Endothelial cell of umbilical vein (primary cell): ENCODE measurements at regions not wholly inside any gene's neighbourhood (a gene's known extent, or its start where the extent isn't known, plus 50 kb on each side); places are given as distances from the start of the nearest gene placed in this dataset.

Experiments
- BruUV-seq: library from RNA; stranded (reverse); fragments of 400-500 nt; replicated peaks from 2 replicates; lab custom pipeline; 2021; lab: Mats Ljungman, UMichigan
- CTCF ChIA-PET: fragments of 300-600, 350-600 bp; sonication (Branson Sonifier 250); formaldehyde crosslinking; loops from one replicate; lab custom pipeline; 2021; ENCODE audit warnings: antibody characterized with exemption, inconsistent platforms; lab: Charles Lee
- POLR2A ChIA-PET: fragments of 300-600, 350-600 bp; sonication (Branson Sonifier 250); formaldehyde crosslinking; loops from one replicate; lab custom pipeline; 2021; ENCODE audit warnings: antibody characterized with exemption, inconsistent platforms; lab: Charles Lee
- DNase-seq: peaks from one replicate; pipeline ENCODE4 v3.0.0-alpha.2; 2011; ENCODE audit warnings: low read depth, low spot score
- FAIRE-seq: peaks from 2 replicates; lab custom pipeline; 2011; peaks lifted over from hg19 to GRCh38; lab: Jason Lieb, UNC
- H2AFZ ChIP-seq: 2 replicates; pipeline ENCODE4 v1.6.0; 2012; ENCODE audit warnings: low read depth, low read length, control low read depth, inconsistent platforms
- H3K27ac ChIP-seq: 2 replicates; pipeline ENCODE4 v1.5.1; 2011; ENCODE audit warnings: low read depth, mild to moderate bottlenecking, control low read depth, low read length, moderate library complexity; ENCODE audit not compliant: insufficient read depth
- H3K27me3 ChIP-seq, 2 experiments: 2 replicates each; pipeline versions ENCODE4 v1.6.0 to v1.6.1; 2011; ENCODE audit warnings: low read length in 2 of 2, mixed read lengths in 1 of 2; ENCODE audit not compliant: control insufficient read depth in 2 of 2, insufficient read depth in 2 of 2
- H3K36me3 ChIP-seq, 2 experiments: 2 replicates in 1 of 2; 3 replicates in 1 of 2; pipeline ENCODE4 v1.5.1; 2011; ENCODE audit warnings: low read length in 2 of 2, mild to moderate bottlenecking in 1 of 2, moderate library complexity in 1 of 2; ENCODE audit not compliant: control insufficient read depth in 2 of 2, insufficient read depth in 2 of 2; ENCODE audit errors: extremely low read depth in 1 of 2
- H3K4me1 ChIP-seq: 3 replicates; pipeline ENCODE4 v1.5.1; 2011; ENCODE audit warnings: mild to moderate bottlenecking, low read length; ENCODE audit not compliant: control insufficient read depth, insufficient read depth; ENCODE audit errors: extremely low read depth
- H3K4me2 ChIP-seq: 2 replicates; pipeline ENCODE4 v1.6.1; 2011; ENCODE audit warnings: low read length, control low read depth, mixed read lengths; ENCODE audit not compliant: insufficient read depth
- H3K4me3 ChIP-seq, 3 experiments: fragments of 200-600 bp in 1 of 3; sonication (generic), shearing (Covaris generic) in 1 of 3; replicated peaks in 1 of 3; 2 replicates each; pipeline ENCODE4 v1.5.1; 2011 to 2016; ENCODE audit warnings: control low read depth in 3 of 3, low read length in 3 of 3, mild to moderate bottlenecking in 2 of 3, inconsistent platforms in 1 of 3, low read depth in 1 of 3, moderate library complexity in 1 of 3; ENCODE audit not compliant: insufficient read depth in 1 of 3
- H3K79me2 ChIP-seq: 2 replicates; pipeline ENCODE4 v1.6.0; 2012; ENCODE audit warnings: low read length, inconsistent platforms; ENCODE audit not compliant: control insufficient read depth, insufficient read depth
- H3K9ac ChIP-seq: replicated peaks from 2 replicates; pipeline ENCODE3; 2011; ENCODE audit warnings: low read length, control low read depth; ENCODE audit not compliant: insufficient read depth; ENCODE audit errors: extremely low read depth
- H3K9me1 ChIP-seq: replicated peaks from 3 replicates; pipeline ENCODE4 v1.6.0; 2011; ENCODE audit warnings: mild to moderate bottlenecking, low read length; ENCODE audit not compliant: control insufficient read depth, insufficient read depth; ENCODE audit errors: extremely low read depth
- H3K9me3 ChIP-seq: replicated peaks from 2 replicates; pipeline ENCODE4 v1.5.1; 2012; ENCODE audit warnings: low read length, inconsistent platforms; ENCODE audit not compliant: control insufficient read depth, insufficient read depth
- H4K20me1 ChIP-seq: replicated peaks from 2 replicates; pipeline ENCODE3; 2011; ENCODE audit warnings: mild to moderate bottlenecking, low read length; ENCODE audit not compliant: control insufficient read depth, insufficient read depth; ENCODE audit errors: extremely low read depth
- CTCF ChIP-seq, 2 donors: IDR thresholded peaks; 1 replicate in 1 of 2; 2 replicates in 1 of 2; pipeline ENCODE4 v1.5.1; 2011; ENCODE audit warnings: low read length in 2 of 2, mild to moderate bottlenecking in 2 of 2, moderate library complexity in 2 of 2, control low read depth in 1 of 2, inconsistent platforms in 1 of 2, low read depth in 1 of 2; ENCODE audit not compliant: insufficient read depth in 1 of 2; ENCODE audit errors: extremely low read depth in 1 of 2
- EZH2 ChIP-seq: IDR thresholded peaks from 2 replicates; pipeline ENCODE4 v1.6.1; 2012; ENCODE audit warnings: borderline replicate concordance, low read depth, mild to moderate bottlenecking, moderate library complexity, low read length, inconsistent platforms; ENCODE audit not compliant: severe bottlenecking
- FOS ChIP-seq: IDR thresholded peaks from 2 replicates; pipeline ENCODE4 v1.6.1; 2011; ENCODE audit warnings: mild to moderate bottlenecking, low read length, moderate library complexity, borderline replicate concordance; ENCODE audit not compliant: insufficient read depth
- GATA2 ChIP-seq: IDR thresholded peaks from 2 replicates; pipeline ENCODE4 v1.7.0; 2011; ENCODE audit warnings: low read depth, mild to moderate bottlenecking, moderate library complexity, mixed read lengths, low read length; ENCODE audit not compliant: insufficient read length, insufficient read depth
- JUN ChIP-seq: IDR thresholded peaks from 2 replicates; pipeline ENCODE4 v1.6.1; 2011; ENCODE audit warnings: borderline replicate concordance, low read depth; ENCODE audit not compliant: insufficient read length, insufficient read depth
- MAX ChIP-seq: IDR thresholded peaks from 2 replicates; pipeline ENCODE4 v1.6.1; 2011; ENCODE audit not compliant: insufficient read depth, insufficient read length
- MYC ChIP-seq: IDR thresholded peaks from one replicate; pipeline ENCODE4 v1.6.1; 2011; ENCODE audit warnings: mild to moderate bottlenecking, low read depth, low read length
- POLR2A ChIP-seq: IDR thresholded peaks from 2 replicates; pipeline ENCODE4 v1.6.1; 2012; ENCODE audit warnings: low read depth, mild to moderate bottlenecking, control low read depth, low read length
- POLR2AphosphoS5 ChIP-seq: IDR thresholded peaks from 2 replicates; pipeline ENCODE4 v1.6.1; 2012; ENCODE audit warnings: low read depth, mild to moderate bottlenecking, control low read depth, low read length, moderate library complexity; ENCODE audit not compliant: insufficient read depth
- dilution Hi-C: fragments of 300-500 bp; cut with MboI; formaldehyde crosslinking; loops from one replicate; pipeline ENCODE4 v1.15.0; 2019; ENCODE audit warnings: low sequenced_read_pairs; ENCODE audit not compliant: extremely low pct_ligation_motif_present
- intact Hi-C: fragments of 100-400 bp; cut with micrococcal nuclease; formaldehyde crosslinking; loops from one replicate; pipeline ENCODE4 v1.10.0; 2022

- dilution Hi-C loops (no loop called here), intact Hi-C loops (no loop called here)
- H3K79me2 ChIP-seq, result no peaks in the 10 kb centered on the region
- H3K4me2 ChIP-seq, result no peak overlapping the region
- no peak overlapping the region for H3K4me3 ChIP-seq
- H3K4me1 ChIP-seq, result no peaks in the 10 kb centered on the region
- H3K9me1 ChIP-seq, result no peaks in the 10 kb centered on the region
- FAIRE-seq, result no peak
- TF ChIP-seq MAX (no peak), POLR2A (no peak), CTCF (IDR thresholded peaks at IDR 0.05; ENCODE audit: extremely low read depth in 1 of 2, insufficient read depth in 1 of 2, low read depth in 1 of 2, low read length in 2 of 2) (no peak), JUN (no peak), EZH2 (no peak), POLR2AphosphoS5 (no peak), MYC (no peak), GATA2 (no peak), FOS (no peak)
- ChIA-PET POLR2A (no interaction called here), CTCF (no interaction called here)
- H3K27me3 ChIP-seq, result no peaks in the 10 kb centered on the region
- no peaks in the 10 kb centered on the region for H3K36me3 ChIP-seq
- no peak overlapping the region for H3K27ac ChIP-seq
- no peaks in the 10 kb centered on the region for H4K20me1 ChIP-seq
- H3K9me3 ChIP-seq, result no peaks in the 10 kb centered on the region
- H3K9ac ChIP-seq, result no peak overlapping the region
- no peak for DNase-seq
- no peak overlapping the region for H2AFZ ChIP-seq
- no TSS peak for BruUV-seq
Measured at GRCh38 chr21:41624674-41625310, 116.8 kb upstream of the TMPRSS2 start.
